Activated CD8-positive, alpha-beta T cell treated with anti-CD3 and anti-CD28 coated beads for 36 hours (primary cell): ENCODE measurements at regions not wholly inside any gene's neighbourhood (a gene's known extent, or its start where the extent isn't known, plus 50 kb on each side); places are given as distances from the start of the nearest gene placed in this dataset.

Source experiments
- ATAC-seq: fragments of 200-7000 bp; cut with Tn5 transposase; one replicate; pipeline ENCODE4 v1.10.0; 2021; ENCODE audit warnings: mild to moderate bottlenecking, moderate library complexity
- CTCF ChIA-PET: fragments of 350-600 bp; sonication (Branson Sonifier 250); formaldehyde crosslinking; loops from one replicate; lab custom pipeline; 2021; ENCODE audit warnings: antibody characterized with exemption; lab: Charles Lee
- POLR2A ChIA-PET: fragments of 350-600 bp; sonication (Branson Sonifier 250); formaldehyde crosslinking; loops from one replicate; lab custom pipeline; 2021; ENCODE audit warnings: antibody characterized with exemption; lab: Charles Lee
- DNase-seq: peaks from one replicate; pipeline ENCODE4 v3.0.0-alpha.2; 2020
- H3K27ac Mint-ChIP-seq: one replicate; pipeline ENCODE4 v1.8.0; 2021; ENCODE audit warnings: mild to moderate bottlenecking, mixed read lengths
- H3K27me3 Mint-ChIP-seq: one replicate; pipeline ENCODE4 v1.8.0; 2021; ENCODE audit warnings: mixed read lengths
- H3K36me3 Mint-ChIP-seq: one replicate; pipeline ENCODE4 v1.8.0; 2021; ENCODE audit warnings: low read depth, mixed read lengths
- H3K4me1 Mint-ChIP-seq: one replicate; pipeline ENCODE4 v1.8.0; 2021; ENCODE audit warnings: low read depth, mixed read lengths
- H3K4me3 Mint-ChIP-seq: one replicate; pipeline ENCODE4 v1.8.0; 2021; ENCODE audit warnings: mild to moderate bottlenecking, moderate library complexity, mixed read lengths
- H3K9me3 Mint-ChIP-seq: one replicate; pipeline ENCODE4 v1.8.0; 2021; ENCODE audit warnings: mixed read lengths
- intact Hi-C: fragments of 100-400 bp; cut with micrococcal nuclease; formaldehyde crosslinking; loops from one replicate; pipeline ENCODE4 v1.10.0; 2022
- TF ChIP-seq, protein P1 (sequence below): fragments of 200-600 bp; IDR thresholded peaks from one replicate; pipeline ENCODE4 v1.8.0; 2022; ENCODE audit warnings: antibody characterized with exemption, mild to moderate bottlenecking

DNA sequence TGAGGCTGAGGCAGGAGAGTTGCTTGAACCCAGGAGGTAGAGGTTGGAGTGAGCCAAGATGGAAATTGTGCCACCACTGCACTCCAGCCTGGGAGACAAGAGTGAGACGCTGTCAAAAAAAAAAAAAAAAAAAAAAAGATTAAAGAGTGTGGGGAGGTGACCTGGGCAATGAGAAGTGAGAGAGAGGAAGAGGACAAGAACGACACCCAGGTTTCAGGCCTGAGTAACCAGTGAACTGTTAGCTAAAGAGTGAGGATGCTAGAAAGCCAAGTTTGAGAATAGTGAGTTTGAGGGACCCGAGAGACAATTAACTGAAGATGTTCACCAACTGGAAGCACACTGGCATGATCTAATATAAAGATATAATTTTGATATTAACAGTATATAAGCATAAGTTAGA lies 85.4 kb upstream of the TNFAIP3 start:
- TF ChIP-seq, protein P1, sequence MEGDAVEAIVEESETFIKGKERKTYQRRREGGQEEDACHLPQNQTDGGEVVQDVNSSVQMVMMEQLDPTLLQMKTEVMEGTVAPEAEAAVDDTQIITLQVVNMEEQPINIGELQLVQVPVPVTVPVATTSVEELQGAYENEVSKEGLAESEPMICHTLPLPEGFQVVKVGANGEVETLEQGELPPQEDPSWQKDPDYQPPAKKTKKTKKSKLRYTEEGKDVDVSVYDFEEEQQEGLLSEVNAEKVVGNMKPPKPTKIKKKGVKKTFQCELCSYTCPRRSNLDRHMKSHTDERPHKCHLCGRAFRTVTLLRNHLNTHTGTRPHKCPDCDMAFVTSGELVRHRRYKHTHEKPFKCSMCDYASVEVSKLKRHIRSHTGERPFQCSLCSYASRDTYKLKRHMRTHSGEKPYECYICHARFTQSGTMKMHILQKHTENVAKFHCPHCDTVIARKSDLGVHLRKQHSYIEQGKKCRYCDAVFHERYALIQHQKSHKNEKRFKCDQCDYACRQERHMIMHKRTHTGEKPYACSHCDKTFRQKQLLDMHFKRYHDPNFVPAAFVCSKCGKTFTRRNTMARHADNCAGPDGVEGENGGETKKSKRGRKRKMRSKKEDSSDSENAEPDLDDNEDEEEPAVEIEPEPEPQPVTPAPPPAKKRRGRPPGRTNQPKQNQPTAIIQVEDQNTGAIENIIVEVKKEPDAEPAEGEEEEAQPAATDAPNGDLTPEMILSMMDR = no peak
- intact Hi-C loops = no loop called here
- ATAC-seq (no peak), DNase-seq (no peak)
- Mint-ChIP-seq H3K4me3 (no peak overlapping the region), H3K27ac (no peak overlapping the region), H3K9me3 (no peaks in the 10 kb centered on the region), H3K4me1 (no peaks in the 10 kb centered on the region), H3K27me3 (no peaks in the 10 kb centered on the region), H3K36me3 (no peaks in the 10 kb centered on the region)
- CTCF ChIA-PET = interaction anchor here (2.6 kb wide), 1 partner anchor 73 kb away, joined by 7 read pairs; no protein-coding TSS in a partner anchor
- POLR2A ChIA-PET = interaction anchor here (0.7 kb wide), 1 partner anchor 205 kb away, joined by 3 read pairs; no protein-coding TSS in a partner anchor

GRCh38 chr6:137782166-137783039 lies 84.7 kb upstream of the TNFAIP3 start:
- ATAC-seq (no peak), DNase-seq (no peak)
- CTCF ChIA-PET = interaction anchor here (0.7 to 2.6 kb wide), 3 partner anchors 17 to 74 kb away, joined by 4 to 7 read pairs (median 4); no protein-coding TSS in a partner anchor
- intact Hi-C loops = no loop called here
- H3K27me3 Mint-ChIP-seq = no peaks in the 10 kb centered on the region
- no peak overlapping the region for H3K4me3 Mint-ChIP-seq
- TF ChIP-seq, protein P1 = no peak
- no peak overlapping the region for H3K27ac Mint-ChIP-seq
- POLR2A ChIA-PET = interaction anchor here (0.7 to 1.1 kb wide), 2 partner anchors 21 to 205 kb away, joined by 3 read pairs; no protein-coding TSS in a partner anchor
- no peaks in the 10 kb centered on the region for H3K36me3 Mint-ChIP-seq
- H3K9me3 Mint-ChIP-seq = no peaks in the 10 kb centered on the region
- H3K4me1 Mint-ChIP-seq = no peaks in the 10 kb centered on the region

- POLR2A ChIA-PET = interaction anchor here (0.9 kb wide), 1 partner anchor 14 kb away, joined by 3 read pairs; no protein-coding TSS in a partner anchor
- H3K27ac Mint-ChIP-seq = no peak overlapping the region
- intact Hi-C loops = no loop called here
Observed at GRCh38 chr6:137783710-137784109, 83.3 kb upstream of the TNFAIP3 start.

GRCh38 chr6:137784583-137784982 lies 82.5 kb upstream of the TNFAIP3 start:
- no peak overlapping the region for H3K27ac Mint-ChIP-seq
- H3K27me3 Mint-ChIP-seq = no peaks in the 10 kb centered on the region
- intact Hi-C loops = no loop called here
- peaks cover 2% of the 10 kb centered on the region for H3K4me1 Mint-ChIP-seq
- POLR2A ChIA-PET = no interaction called here
- DNase-seq (no peak), ATAC-seq (no peak)
- peaks cover 3% of the 10 kb centered on the region for H3K9me3 Mint-ChIP-seq
- no peak overlapping the region for H3K4me3 Mint-ChIP-seq
- no peaks in the 10 kb centered on the region for H3K36me3 Mint-ChIP-seq
- CTCF ChIA-PET = interaction anchor here (1.6 kb wide), 1 partner anchor 15 kb away, joined by 11 read pairs; no protein-coding TSS in a partner anchor
- TF ChIP-seq, protein P1 = no peak

More at GRCh38 chr6:137783710-137784109, 83.3 kb upstream of the TNFAIP3 start:
- H3K4me3 Mint-ChIP-seq = no peak overlapping the region
- DNase-seq (no peak), ATAC-seq (no peak)
- H3K4me1 Mint-ChIP-seq = peaks cover 2% of the 10 kb centered on the region
- H3K27me3 Mint-ChIP-seq = no peaks in the 10 kb centered on the region
- no peaks in the 10 kb centered on the region for H3K36me3 Mint-ChIP-seq
- TF ChIP-seq, protein P1 = no peak
- no peaks in the 10 kb centered on the region for H3K9me3 Mint-ChIP-seq
- CTCF ChIA-PET = interaction anchor here (0.8 to 2.6 kb wide), 4 partner anchors 9 to 79 kb away, joined by 3 to 7 read pairs (median 4); no protein-coding TSS in a partner anchor
